ENCODE measurements at regions not wholly inside any gene's neighbourhood (a gene's known extent, or its start where the extent isn't known, plus 50 kb on each side); places are given as distances from the start of the nearest gene placed in this dataset.

- no peak for TF ChIP-seq CTCF (IDR thresholded peaks at IDR 0.05; ENCODE audit: control extremely low read depth, extremely low read depth, low read depth, missing control alignments)
- no peak for DNase-seq (ENCODE audit: extremely low spot score)
- POLR2A ChIA-PET: no interaction called here
- CTCF ChIA-PET: no interaction called here
These were observed 223.8 kb downstream of the USP6NL start for GRCh38 chr10:11387551-11388222.

GRCh38 chr10:11387044-11387443, 224.4 kb downstream of the USP6NL start:
- DNase-seq (ENCODE audit: extremely low spot score): no peak
- TF ChIP-seq CTCF (IDR thresholded peaks at IDR 0.05; ENCODE audit: control extremely low read depth, extremely low read depth, low read depth, missing control alignments): no peak
- ChIA-PET CTCF (interaction anchor here (0.9 kb wide), 1 partner anchor 18 kb away, joined by 3 read pairs; no protein-coding TSS in a partner anchor), POLR2A (no interaction called here)
